Vagina (tissue), 2 donors: ENCODE measurements at regions not wholly inside any gene's neighbourhood (a gene's known extent, or its start where the extent isn't known, plus 50 kb on each side); places are given as distances from the start of the nearest gene placed in this dataset.

Experiments
- DNase-seq, 2 donors: peaks; one replicate each; pipeline ENCODE4 v3.0.0-alpha.2; 2017; ENCODE audit errors: extremely low spot score in 2 of 2
- H3K27ac ChIP-seq: fragments of 200-600 bp; sonication (generic); one replicate; pipeline ENCODE4 v1.5.1; 2019
- H3K27me3 ChIP-seq: fragments of 200-600 bp; sonication (generic); one replicate; pipeline ENCODE4 v1.5.1; 2019
- H3K36me3 ChIP-seq, 2 donors: fragments of 200-600 bp; sonication (generic); one replicate each; pipeline ENCODE4 v1.5.1; 2017 to 2019
- H3K4me1 ChIP-seq: fragments of 200-600 bp; sonication (generic); one replicate; pipeline ENCODE4 v1.5.1; 2019
- H3K4me3 ChIP-seq, 2 donors: fragments of 200-600 bp; sonication (generic); 1 replicate in 1 of 2; 2 replicates in 1 of 2; pipeline ENCODE4 v1.5.1; 2016 to 2019
- H3K9me3 ChIP-seq: fragments of 200-600 bp; sonication (generic); one replicate; pipeline ENCODE4 v1.5.1; 2019
- CTCF ChIP-seq, 3 experiments: fragments of 450-650 bp in 2 of 3; fragments of 200-600 bp in 1 of 3; sonication (generic) in 1 of 3; IDR thresholded peaks; one replicate each; pipeline ENCODE4 v1.5.1; 2017 to 2019; ENCODE audit warnings: antibody characterized with exemption in 3 of 3, mild to moderate bottlenecking in 2 of 3, moderate library complexity in 2 of 3
- POLR2A ChIP-seq, 2 donors: fragments of 450-650 bp; IDR thresholded peaks; one replicate each; pipeline ENCODE4 v1.6.1; 2017; ENCODE audit warnings: antibody characterized with exemption in 2 of 2, mild to moderate bottlenecking in 2 of 2, moderate library complexity in 2 of 2
- POLR2AphosphoS5 ChIP-seq, 2 donors: sonication (generic); formaldehyde crosslinking; IDR thresholded peaks; one replicate each; pipeline ENCODE4 v1.9.0; 2017; ENCODE audit warnings: antibody characterized with exemption in 2 of 2, mild to moderate bottlenecking in 2 of 2, low read depth in 1 of 2; ENCODE audit not compliant: insufficient read depth in 1 of 2
- intact Hi-C: fragments of 100-400 bp; cut with DNase I; formaldehyde crosslinking; loops from one replicate; pipeline ENCODE4 v1.15.1; 2023

GRCh38 chr5:155097995-155098394, 84.4 kb downstream of the KIF4B start:
- H3K4me3 ChIP-seq, result no peak overlapping the region
- H3K4me1 ChIP-seq, result no peaks in the 10 kb centered on the region
- H3K36me3 ChIP-seq, result no peaks in the 10 kb centered on the region
- no peak for TF ChIP-seq CTCF (IDR thresholded peaks at IDR 0.05)
- TF ChIP-seq POLR2AphosphoS5 (IDR thresholded peaks at IDR 0.05; ENCODE audit: insufficient read depth in 1 of 2, low read depth in 1 of 2), result no peak
- no peak for TF ChIP-seq POLR2A (IDR thresholded peaks at IDR 0.05)
- H3K27me3 ChIP-seq, result no peaks in the 10 kb centered on the region
- H3K9me3 ChIP-seq, result no peaks in the 10 kb centered on the region
- no peak for DNase-seq
- no peak overlapping the region for H3K27ac ChIP-seq
- intact Hi-C loops, result no loop called here

- H3K27me3 ChIP-seq, result no peaks in the 10 kb centered on the region
- no peaks in the 10 kb centered on the region for H3K4me1 ChIP-seq
- H3K9me3 ChIP-seq, result no peaks in the 10 kb centered on the region
- H3K27ac ChIP-seq, result no peak overlapping the region
- no peak for DNase-seq
- no peak overlapping the region for H3K4me3 ChIP-seq
- H3K36me3 ChIP-seq, result no peaks in the 10 kb centered on the region
- intact Hi-C loops, result no loop called here
- no peak for TF ChIP-seq POLR2A (IDR thresholded peaks at IDR 0.05)
- no peak for TF ChIP-seq CTCF (IDR thresholded peaks at IDR 0.05)
- no peak for TF ChIP-seq POLR2AphosphoS5 (IDR thresholded peaks at IDR 0.05; ENCODE audit: insufficient read depth in 1 of 2, low read depth in 1 of 2)
Measured at GRCh38 chr5:155098433-155098832, 84.9 kb downstream of the KIF4B start.

- no peaks in the 10 kb centered on the region for H3K27me3 ChIP-seq
- H3K9me3 ChIP-seq, result no peaks in the 10 kb centered on the region
- no peak for DNase-seq
- no peaks in the 10 kb centered on the region for H3K4me1 ChIP-seq
- TF ChIP-seq CTCF (IDR thresholded peaks at IDR 0.05) (no peak), POLR2A (IDR thresholded peaks at IDR 0.05) (no peak)
- intact Hi-C loops, result no loop called here
- no peak overlapping the region for H3K27ac ChIP-seq
- no peaks in the 10 kb centered on the region for H3K36me3 ChIP-seq
- H3K4me3 ChIP-seq, result no peak overlapping the region
Measured at GRCh38 chr5:155101697-155102096, 88.1 kb downstream of the KIF4B start.

- TF ChIP-seq POLR2A (IDR thresholded peaks at IDR 0.05) (no peak), POLR2AphosphoS5 (IDR thresholded peaks at IDR 0.05; ENCODE audit: insufficient read depth in 1 of 2, low read depth in 1 of 2) (no peak), CTCF (IDR thresholded peaks at IDR 0.05) (no peak)
- H3K27ac ChIP-seq, result no peak overlapping the region
- no peaks in the 10 kb centered on the region for H3K9me3 ChIP-seq
- intact Hi-C loops, result no loop called here
- H3K4me1 ChIP-seq, result no peaks in the 10 kb centered on the region
- no peak for DNase-seq
- H3K4me3 ChIP-seq, result no peak overlapping the region
- H3K36me3 ChIP-seq, result no peaks in the 10 kb centered on the region
- H3K27me3 ChIP-seq, result no peaks in the 10 kb centered on the region
Measured at GRCh38 chr5:155103146-155103545, 89.6 kb downstream of the KIF4B start.

GRCh38 chr5:155104441-155104840, 90.9 kb downstream of the KIF4B start:
- H3K9me3 ChIP-seq, result no peaks in the 10 kb centered on the region
- no peaks in the 10 kb centered on the region for H3K27me3 ChIP-seq
- H3K4me3 ChIP-seq, result no peak overlapping the region
- intact Hi-C loops, result no loop called here
- no peaks in the 10 kb centered on the region for H3K4me1 ChIP-seq
- no peak for DNase-seq
- TF ChIP-seq POLR2A (IDR thresholded peaks at IDR 0.05) (no peak), CTCF (IDR thresholded peaks at IDR 0.05) (no peak), POLR2AphosphoS5 (IDR thresholded peaks at IDR 0.05; ENCODE audit: insufficient read depth in 1 of 2, low read depth in 1 of 2) (no peak)
- H3K27ac ChIP-seq, result no peak overlapping the region
- no peaks in the 10 kb centered on the region for H3K36me3 ChIP-seq
